WTC11 (cell line): ENCODE measurements at regions not wholly inside any gene's neighbourhood (a gene's known extent, or its start where the extent isn't known, plus 50 kb on each side); places are given as distances from the start of the nearest gene placed in this dataset.

Source experiments
- ATAC-seq: fragments of 200-7000 bp; cut with Tn5 transposase; 2 replicates; pipeline ENCODE4 v1.10.0; 2021; ENCODE audit warnings: mild to moderate bottlenecking, moderate library complexity
- CTCF ChIA-PET: fragments of 300-600 bp; sonication (Branson Sonifier 250); formaldehyde crosslinking; loops from one replicate; lab custom pipeline; 2021; ENCODE audit warnings: antibody characterized with exemption; lab: Charles Lee
- POLR2A ChIA-PET: fragments of 350-600 bp; sonication (Branson Sonifier 250); formaldehyde crosslinking; loops from one replicate; lab custom pipeline; 2021; ENCODE audit warnings: antibody characterized with exemption; lab: Charles Lee
- DNase-seq: peaks from one replicate; pipeline ENCODE4 v3.0.0; 2021; ENCODE audit warnings: low spot score
- H3K27ac Mint-ChIP-seq: 2 replicates; pipeline ENCODE4 v1.8.0; 2021; ENCODE audit warnings: mixed read lengths
- H3K27me3 Mint-ChIP-seq: 2 replicates; pipeline ENCODE4 v1.8.0; 2021; ENCODE audit warnings: low read depth, mild to moderate bottlenecking, moderate library complexity, mixed read lengths
- H3K36me3 Mint-ChIP-seq: 2 replicates; pipeline ENCODE4 v1.8.0; 2021; ENCODE audit warnings: mixed read lengths
- H3K4me1 Mint-ChIP-seq: 2 replicates; pipeline ENCODE4 v1.8.0; 2022; ENCODE audit warnings: mixed read lengths
- H3K4me3 Mint-ChIP-seq: 2 replicates; pipeline ENCODE4 v1.8.0; 2021; ENCODE audit warnings: mild to moderate bottlenecking, moderate library complexity, mixed read lengths
- H3K9me3 Mint-ChIP-seq: 2 replicates; pipeline ENCODE4 v1.8.0; 2021; ENCODE audit warnings: mixed read lengths
- ATF6 ChIP-seq: sonication (generic); formaldehyde crosslinking; IDR thresholded peaks from 2 replicates; pipeline ENCODE4 v1.8.1; 2023; ENCODE audit warnings: mild to moderate bottlenecking, missing genetic modification reagents
- ELF4 ChIP-seq: sonication (generic); formaldehyde crosslinking; IDR thresholded peaks from 2 replicates; pipeline ENCODE4 v1.8.1; 2022; ENCODE audit warnings: low read depth, mild to moderate bottlenecking, moderate library complexity, missing genetic modification reagents
- ESRRA ChIP-seq: sonication (generic); formaldehyde crosslinking; IDR thresholded peaks from 2 replicates; pipeline ENCODE4 v1.8.1; 2022; ENCODE audit warnings: mild to moderate bottlenecking, missing genetic modification reagents, borderline replicate concordance
- FOXP1 ChIP-seq: sonication (generic); formaldehyde crosslinking; IDR thresholded peaks from 2 replicates; pipeline ENCODE4 v1.8.0; 2022; ENCODE audit warnings: missing genetic modification reagents, mild to moderate bottlenecking, moderate library complexity, borderline replicate concordance
- GABPB1 ChIP-seq: sonication (generic); formaldehyde crosslinking; IDR thresholded peaks from 2 replicates; pipeline ENCODE4 v1.8.1; 2023; ENCODE audit warnings: mild to moderate bottlenecking, missing genetic modification reagents
- KAT7 ChIP-seq: sonication (generic); formaldehyde crosslinking; IDR thresholded peaks from 2 replicates; pipeline ENCODE4 v1.8.1; 2023; ENCODE audit warnings: missing genetic modification reagents, mild to moderate bottlenecking, borderline replicate concordance
- NFYB ChIP-seq: sonication (generic); formaldehyde crosslinking; conservative IDR thresholded peaks from 2 replicates; pipeline ENCODE4 v1.8.0; 2022; ENCODE audit warnings: low read depth, missing genetic modification reagents
- OVOL2 ChIP-seq: fragments of 250-450 bp; sonication (Bioruptor Pico); IDR thresholded peaks from 2 replicates; pipeline ENCODE4 v1.9.0; 2021; ENCODE audit warnings: mild to moderate bottlenecking, borderline replicate concordance
- PRDM15 ChIP-seq: sonication (generic); formaldehyde crosslinking; IDR thresholded peaks from 2 replicates; pipeline ENCODE4 v1.8.0; 2022; ENCODE audit warnings: missing genetic modification reagents
- RELA ChIP-seq: sonication (generic); formaldehyde crosslinking; IDR thresholded peaks from 2 replicates; pipeline ENCODE4 v1.8.1; 2022; ENCODE audit warnings: missing genetic modification reagents, mild to moderate bottlenecking, borderline replicate concordance
- SMAD4 ChIP-seq: sonication (generic); formaldehyde crosslinking; IDR thresholded peaks from 2 replicates; pipeline ENCODE4 v1.8.0; 2022; ENCODE audit warnings: mild to moderate bottlenecking, missing genetic modification reagents
- SP1 ChIP-seq: sonication (generic); formaldehyde crosslinking; conservative IDR thresholded peaks from 2 replicates; pipeline ENCODE4 v1.8.1; 2022; ENCODE audit warnings: missing genetic modification reagents
- STAT6 ChIP-seq: sonication (generic); formaldehyde crosslinking; conservative IDR thresholded peaks from 2 replicates; pipeline ENCODE4 v1.8.1; 2023; ENCODE audit warnings: mild to moderate bottlenecking, low read depth, missing genetic modification reagents, moderate library complexity
- TEAD4 ChIP-seq: sonication (generic); formaldehyde crosslinking; IDR thresholded peaks from 2 replicates; pipeline ENCODE4 v1.8.0; 2022; ENCODE audit warnings: mild to moderate bottlenecking, missing genetic modification reagents
- TP53 ChIP-seq: sonication (generic); formaldehyde crosslinking; IDR thresholded peaks from 2 replicates; pipeline ENCODE4 v1.8.1; 2023; ENCODE audit warnings: mild to moderate bottlenecking, missing genetic modification reagents
- ZNF138 ChIP-seq: sonication (generic); formaldehyde crosslinking; conservative IDR thresholded peaks from 2 replicates; pipeline ENCODE4 v1.8.1; 2022; ENCODE audit warnings: mild to moderate bottlenecking, moderate library complexity, missing genetic modification reagents
- ZNF219 ChIP-seq: sonication (generic); formaldehyde crosslinking; IDR thresholded peaks from 2 replicates; pipeline ENCODE4 v1.8.0; 2023; ENCODE audit warnings: missing genetic modification reagents, mild to moderate bottlenecking, borderline replicate concordance
- ZNF263 ChIP-seq: sonication (generic); formaldehyde crosslinking; IDR thresholded peaks from 2 replicates; pipeline ENCODE4 v1.8.1; 2022; ENCODE audit warnings: low read depth, mild to moderate bottlenecking, moderate library complexity, missing genetic modification reagents
- ZNF425 ChIP-seq: fragments of 250-450 bp; sonication (Bioruptor Pico); conservative IDR thresholded peaks from 2 replicates; pipeline ENCODE4 v1.9.0; 2021; ENCODE audit warnings: mild to moderate bottlenecking
- TF ChIP-seq, protein P1 (sequence below): sonication (generic); formaldehyde crosslinking; IDR thresholded peaks from 2 replicates; pipeline ENCODE4 v1.8.1; 2023; ENCODE audit warnings: mild to moderate bottlenecking, moderate library complexity, missing genetic modification reagents

- Mint-ChIP-seq H3K9me3 (no peaks in the 10 kb centered on the region), H3K4me1 (peaks cover 11% of the 10 kb centered on the region), H3K36me3 (no peaks in the 10 kb centered on the region), H3K4me3 (no peak overlapping the region), H3K27me3 (no peaks in the 10 kb centered on the region), H3K27ac (no peak overlapping the region)
- CTCF ChIA-PET = no interaction called here
- DNase-seq = no peak
- POLR2A ChIA-PET = no interaction called here
- no peak for ATAC-seq
- TF ChIP-seq TP53 (CRISPR knock-in tag) (no peak), ESRRA (no peak), ZNF138 (no peak), ZNF425 (CRISPR knock-in tag) (no peak), GABPB1 (CRISPR knock-in tag) (no peak), ELF4 (CRISPR knock-in tag) (no peak), TEAD4 (CRISPR knock-in tag) (no peak), RELA (no peak), STAT6 (no peak), ZNF263 (CRISPR knock-in tag) (no peak), SP1 (CRISPR knock-in tag) (no peak), NFYB (CRISPR knock-in tag) (no peak), OVOL2 (CRISPR knock-in tag) (no peak), ZNF219 (CRISPR knock-in tag) (no peak), FOXP1 (CRISPR knock-in tag) (no peak), KAT7 (CRISPR knock-in tag) (no peak), SMAD4 (CRISPR knock-in tag) (no peak), ATF6 (CRISPR knock-in tag) (no peak), PRDM15 (CRISPR knock-in tag) (no peak)
- TF ChIP-seq, protein P1, sequence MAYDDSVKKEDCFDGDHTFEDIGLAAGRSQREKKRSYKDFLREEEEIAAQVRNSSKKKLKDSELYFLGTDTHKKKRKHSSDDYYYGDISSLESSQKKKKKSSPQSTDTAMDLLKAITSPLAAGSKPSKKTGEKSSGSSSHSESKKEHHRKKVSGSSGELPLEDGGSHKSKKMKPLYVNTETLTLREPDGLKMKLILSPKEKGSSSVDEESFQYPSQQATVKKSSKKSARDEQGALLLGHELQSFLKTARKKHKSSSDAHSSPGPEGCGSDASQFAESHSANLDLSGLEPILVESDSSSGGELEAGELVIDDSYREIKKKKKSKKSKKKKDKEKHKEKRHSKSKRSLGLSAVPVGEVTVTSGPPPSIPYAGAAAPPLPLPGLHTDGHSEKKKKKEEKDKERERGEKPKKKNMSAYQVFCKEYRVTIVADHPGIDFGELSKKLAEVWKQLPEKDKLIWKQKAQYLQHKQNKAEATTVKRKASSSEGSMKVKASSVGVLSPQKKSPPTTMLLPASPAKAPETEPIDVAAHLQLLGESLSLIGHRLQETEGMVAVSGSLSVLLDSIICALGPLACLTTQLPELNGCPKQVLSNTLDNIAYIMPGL (CRISPR knock-in tag) = no peak
Observed at GRCh38 chr15:87419344-87419743, 837.2 kb downstream of the NTRK3 start.
